Breast epithelium (tissue), 3 donors: ENCODE measurements at regions not wholly inside any gene's neighbourhood (a gene's known extent, or its start where the extent isn't known, plus 50 kb on each side); places are given as distances from the start of the nearest gene placed in this dataset.

Experiments
- POLR2A ChIP-seq: fragments of 450-650 bp; IDR thresholded peaks from one replicate; pipeline ENCODE4 v1.6.1; 2016; ENCODE audit warnings: antibody characterized with exemption, mild to moderate bottlenecking, moderate library complexity
- POLR2AphosphoS5 ChIP-seq, 3 donors: sonication (generic); formaldehyde crosslinking; IDR thresholded peaks; one replicate each; pipeline ENCODE4 v1.6.1; 2017; ENCODE audit warnings: antibody characterized with exemption in 3 of 3
- TF ChIP-seq, protein P1 (sequence below), 3 donors: fragments of 450-650 bp; IDR thresholded peaks; one replicate each; pipeline ENCODE4 v1.5.1; 2016 to 2017; ENCODE audit warnings: antibody characterized with exemption in 3 of 3, mild to moderate bottlenecking in 3 of 3, moderate library complexity in 3 of 3

DNA sequence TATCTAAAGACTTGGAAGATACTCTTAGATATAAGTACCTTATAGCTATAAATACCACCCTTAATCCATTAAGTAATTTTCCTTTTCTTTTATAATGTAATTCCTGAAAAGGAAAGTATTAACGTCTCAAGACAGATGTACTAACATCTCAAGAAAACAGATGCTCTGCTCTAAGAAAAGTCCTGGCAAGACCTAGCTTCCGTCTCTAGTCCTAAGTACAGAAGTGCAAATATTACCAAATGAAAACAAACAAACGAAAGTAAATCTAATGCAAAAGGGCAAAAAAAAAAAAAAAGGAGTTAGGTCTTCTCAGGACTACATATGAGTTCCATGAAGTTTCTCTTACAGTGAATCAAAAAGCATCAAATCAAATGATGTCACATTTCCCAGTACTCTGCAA is 106.8 kb upstream of the PDE10A start:
- TF ChIP-seq, protein P1, sequence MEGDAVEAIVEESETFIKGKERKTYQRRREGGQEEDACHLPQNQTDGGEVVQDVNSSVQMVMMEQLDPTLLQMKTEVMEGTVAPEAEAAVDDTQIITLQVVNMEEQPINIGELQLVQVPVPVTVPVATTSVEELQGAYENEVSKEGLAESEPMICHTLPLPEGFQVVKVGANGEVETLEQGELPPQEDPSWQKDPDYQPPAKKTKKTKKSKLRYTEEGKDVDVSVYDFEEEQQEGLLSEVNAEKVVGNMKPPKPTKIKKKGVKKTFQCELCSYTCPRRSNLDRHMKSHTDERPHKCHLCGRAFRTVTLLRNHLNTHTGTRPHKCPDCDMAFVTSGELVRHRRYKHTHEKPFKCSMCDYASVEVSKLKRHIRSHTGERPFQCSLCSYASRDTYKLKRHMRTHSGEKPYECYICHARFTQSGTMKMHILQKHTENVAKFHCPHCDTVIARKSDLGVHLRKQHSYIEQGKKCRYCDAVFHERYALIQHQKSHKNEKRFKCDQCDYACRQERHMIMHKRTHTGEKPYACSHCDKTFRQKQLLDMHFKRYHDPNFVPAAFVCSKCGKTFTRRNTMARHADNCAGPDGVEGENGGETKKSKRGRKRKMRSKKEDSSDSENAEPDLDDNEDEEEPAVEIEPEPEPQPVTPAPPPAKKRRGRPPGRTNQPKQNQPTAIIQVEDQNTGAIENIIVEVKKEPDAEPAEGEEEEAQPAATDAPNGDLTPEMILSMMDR (IDR thresholded peaks at IDR 0.05) = no peak
- TF ChIP-seq POLR2AphosphoS5 (IDR thresholded peaks at IDR 0.05) = no peak
- TF ChIP-seq POLR2A = no peak
